HEK293 (cell line): ENCODE measurements at regions not wholly inside any gene's neighbourhood (a gene's known extent, or its start where the extent isn't known, plus 50 kb on each side); places are given as distances from the start of the nearest gene placed in this dataset.

ENCODE experiments used
- BCL11B ChIP-seq: fragments of 450-650 bp; formaldehyde crosslinking; IDR thresholded peaks from 2 replicates; pipeline ENCODE4 v1.5.1; 2016; ENCODE audit warnings: low read depth, missing biosample characterization, missing genetic modification characterization
- FEZF1 ChIP-seq: fragments of 450-650 bp; formaldehyde crosslinking; IDR thresholded peaks from 2 replicates; pipeline ENCODE4 v1.5.1; 2016; ENCODE audit warnings: missing biosample characterization, missing genetic modification characterization
- YY1 ChIP-seq: fragments of 450-650 bp; formaldehyde crosslinking; IDR thresholded peaks from 2 replicates; pipeline ENCODE4 v1.5.1; 2018; ENCODE audit warnings: missing biosample characterization, missing genetic modification characterization
- ZBTB7A ChIP-seq: fragments of 450-650 bp; formaldehyde crosslinking; IDR thresholded peaks from 2 replicates; pipeline ENCODE4 v1.5.1; 2016; ENCODE audit warnings: low read depth, missing biosample characterization, missing genetic modification characterization
- ZFP3 ChIP-seq: fragments of 450-650 bp; formaldehyde crosslinking; IDR thresholded peaks from 2 replicates; pipeline ENCODE4 v1.5.1; 2016; ENCODE audit warnings: low read depth, missing biosample characterization, missing genetic modification characterization
- ZNF10 ChIP-seq: fragments of 450-650 bp; formaldehyde crosslinking; IDR thresholded peaks from 2 replicates; pipeline ENCODE4 v1.5.1; 2017; ENCODE audit warnings: missing biosample characterization, missing genetic modification characterization
- ZNF121 ChIP-seq: fragments of 450-650 bp; formaldehyde crosslinking; IDR thresholded peaks from 2 replicates; pipeline ENCODE4 v1.5.1; 2016; ENCODE audit warnings: missing biosample characterization, missing genetic modification characterization
- ZNF138 ChIP-seq: fragments of 450-650 bp; formaldehyde crosslinking; IDR thresholded peaks from 2 replicates; pipeline ENCODE4 v1.5.1; 2016; ENCODE audit warnings: missing biosample characterization, missing genetic modification characterization, borderline replicate concordance
- ZNF629 ChIP-seq: fragments of 450-650 bp; formaldehyde crosslinking; IDR thresholded peaks from 2 replicates; pipeline ENCODE4 v1.5.1; 2017; ENCODE audit warnings: missing biosample characterization, missing genetic modification characterization
- ZNF768 ChIP-seq: fragments of 450-650 bp; formaldehyde crosslinking; IDR thresholded peaks from 2 replicates; pipeline ENCODE4 v1.5.1; 2018; ENCODE audit warnings: missing biosample characterization, mild to moderate bottlenecking, missing genetic modification characterization
- ZNF792 ChIP-seq: fragments of 450-650 bp; formaldehyde crosslinking; IDR thresholded peaks from 2 replicates; pipeline ENCODE4 v1.5.1; 2016; ENCODE audit warnings: missing biosample characterization, missing genetic modification characterization
- TF ChIP-seq, protein P1 (sequence below): fragments of 450-650 bp; formaldehyde crosslinking; IDR thresholded peaks from 2 replicates; pipeline ENCODE4 v1.5.1; 2016; ENCODE audit warnings: missing biosample characterization, missing genetic modification characterization
- TF ChIP-seq, protein P2 (sequence below): fragments of 450-650 bp; formaldehyde crosslinking; IDR thresholded peaks from 2 replicates; pipeline ENCODE4 v1.5.1; 2017; ENCODE audit warnings: missing biosample characterization, missing genetic modification characterization
- TF ChIP-seq, protein P3 (sequence below): fragments of 450-650 bp; formaldehyde crosslinking; conservative IDR thresholded peaks from 2 replicates; pipeline ENCODE4 v1.5.1; 2016; ENCODE audit warnings: low read depth, missing biosample characterization, missing genetic modification characterization

DNA sequence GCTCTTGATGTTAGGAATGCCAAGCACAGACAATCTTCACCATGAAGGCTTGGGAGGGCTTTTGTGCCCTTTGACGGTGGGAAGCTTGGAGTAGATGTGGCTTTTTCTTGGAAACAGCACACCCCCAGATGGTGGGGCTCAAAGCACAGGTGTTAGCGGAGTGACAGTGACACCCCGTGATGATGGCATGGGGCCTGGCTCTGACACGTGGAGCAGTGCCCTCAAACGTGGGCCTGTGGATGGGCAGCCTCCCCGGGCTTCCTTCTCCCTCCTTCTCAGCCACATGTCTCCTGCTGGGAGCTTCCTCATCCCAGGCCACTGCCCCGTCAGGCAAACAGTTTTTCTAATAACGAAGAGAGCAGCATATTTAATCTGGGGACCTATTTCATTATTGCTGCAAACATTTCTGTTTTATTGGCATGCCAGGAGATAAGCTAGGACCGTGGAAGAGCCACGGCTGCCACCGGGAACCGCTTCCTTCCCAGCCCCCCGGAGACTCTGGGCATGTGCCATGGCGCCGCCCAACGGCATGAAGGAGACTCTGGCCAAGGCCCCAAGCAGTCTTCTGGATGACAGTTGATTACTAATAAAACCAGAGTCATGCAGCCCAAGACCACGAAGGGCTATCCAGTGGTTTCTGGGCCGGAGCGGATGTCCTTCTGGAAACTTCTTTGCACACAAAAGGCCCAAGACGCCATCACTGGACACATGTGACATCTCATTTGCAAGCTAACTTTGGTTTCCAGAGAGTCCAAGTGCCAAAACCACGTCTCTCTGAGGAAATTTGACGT lies 280.3 kb upstream of the FOXF1 start:
- no peak for TF ChIP-seq ZNF10
- TF ChIP-seq, protein P1, sequence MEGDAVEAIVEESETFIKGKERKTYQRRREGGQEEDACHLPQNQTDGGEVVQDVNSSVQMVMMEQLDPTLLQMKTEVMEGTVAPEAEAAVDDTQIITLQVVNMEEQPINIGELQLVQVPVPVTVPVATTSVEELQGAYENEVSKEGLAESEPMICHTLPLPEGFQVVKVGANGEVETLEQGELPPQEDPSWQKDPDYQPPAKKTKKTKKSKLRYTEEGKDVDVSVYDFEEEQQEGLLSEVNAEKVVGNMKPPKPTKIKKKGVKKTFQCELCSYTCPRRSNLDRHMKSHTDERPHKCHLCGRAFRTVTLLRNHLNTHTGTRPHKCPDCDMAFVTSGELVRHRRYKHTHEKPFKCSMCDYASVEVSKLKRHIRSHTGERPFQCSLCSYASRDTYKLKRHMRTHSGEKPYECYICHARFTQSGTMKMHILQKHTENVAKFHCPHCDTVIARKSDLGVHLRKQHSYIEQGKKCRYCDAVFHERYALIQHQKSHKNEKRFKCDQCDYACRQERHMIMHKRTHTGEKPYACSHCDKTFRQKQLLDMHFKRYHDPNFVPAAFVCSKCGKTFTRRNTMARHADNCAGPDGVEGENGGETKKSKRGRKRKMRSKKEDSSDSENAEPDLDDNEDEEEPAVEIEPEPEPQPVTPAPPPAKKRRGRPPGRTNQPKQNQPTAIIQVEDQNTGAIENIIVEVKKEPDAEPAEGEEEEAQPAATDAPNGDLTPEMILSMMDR (tag by site-specific recombination) = no peak
- TF ChIP-seq, protein P2, sequence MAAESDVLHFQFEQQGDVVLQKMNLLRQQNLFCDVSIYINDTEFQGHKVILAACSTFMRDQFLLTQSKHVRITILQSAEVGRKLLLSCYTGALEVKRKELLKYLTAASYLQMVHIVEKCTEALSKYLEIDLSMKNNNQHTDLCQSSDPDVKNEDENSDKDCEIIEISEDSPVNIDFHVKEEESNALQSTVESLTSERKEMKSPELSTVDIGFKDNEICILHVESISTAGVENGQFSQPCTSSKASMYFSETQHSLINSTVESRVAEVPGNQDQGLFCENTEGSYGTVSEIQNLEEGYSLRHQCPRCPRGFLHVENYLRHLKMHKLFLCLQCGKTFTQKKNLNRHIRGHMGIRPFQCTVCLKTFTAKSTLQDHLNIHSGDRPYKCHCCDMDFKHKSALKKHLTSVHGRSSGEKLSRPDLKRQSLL = no peak
- no peak for TF ChIP-seq ZNF121 (tag by site-specific recombination)
- no peak for TF ChIP-seq YY1 (tag by site-specific recombination)
- TF ChIP-seq ZBTB7A (tag by site-specific recombination) = no peak
- no peak for TF ChIP-seq ZNF138 (tag by site-specific recombination)
- no peak for TF ChIP-seq FEZF1 (tag by site-specific recombination)
- TF ChIP-seq ZNF768 (tag by site-specific recombination) = no peak
- no peak for TF ChIP-seq ZNF629
- no peak for TF ChIP-seq ZNF792
- TF ChIP-seq BCL11B (tag by site-specific recombination) = no peak
- no peak for TF ChIP-seq ZFP3 (tag by site-specific recombination)
- TF ChIP-seq, protein P3, sequence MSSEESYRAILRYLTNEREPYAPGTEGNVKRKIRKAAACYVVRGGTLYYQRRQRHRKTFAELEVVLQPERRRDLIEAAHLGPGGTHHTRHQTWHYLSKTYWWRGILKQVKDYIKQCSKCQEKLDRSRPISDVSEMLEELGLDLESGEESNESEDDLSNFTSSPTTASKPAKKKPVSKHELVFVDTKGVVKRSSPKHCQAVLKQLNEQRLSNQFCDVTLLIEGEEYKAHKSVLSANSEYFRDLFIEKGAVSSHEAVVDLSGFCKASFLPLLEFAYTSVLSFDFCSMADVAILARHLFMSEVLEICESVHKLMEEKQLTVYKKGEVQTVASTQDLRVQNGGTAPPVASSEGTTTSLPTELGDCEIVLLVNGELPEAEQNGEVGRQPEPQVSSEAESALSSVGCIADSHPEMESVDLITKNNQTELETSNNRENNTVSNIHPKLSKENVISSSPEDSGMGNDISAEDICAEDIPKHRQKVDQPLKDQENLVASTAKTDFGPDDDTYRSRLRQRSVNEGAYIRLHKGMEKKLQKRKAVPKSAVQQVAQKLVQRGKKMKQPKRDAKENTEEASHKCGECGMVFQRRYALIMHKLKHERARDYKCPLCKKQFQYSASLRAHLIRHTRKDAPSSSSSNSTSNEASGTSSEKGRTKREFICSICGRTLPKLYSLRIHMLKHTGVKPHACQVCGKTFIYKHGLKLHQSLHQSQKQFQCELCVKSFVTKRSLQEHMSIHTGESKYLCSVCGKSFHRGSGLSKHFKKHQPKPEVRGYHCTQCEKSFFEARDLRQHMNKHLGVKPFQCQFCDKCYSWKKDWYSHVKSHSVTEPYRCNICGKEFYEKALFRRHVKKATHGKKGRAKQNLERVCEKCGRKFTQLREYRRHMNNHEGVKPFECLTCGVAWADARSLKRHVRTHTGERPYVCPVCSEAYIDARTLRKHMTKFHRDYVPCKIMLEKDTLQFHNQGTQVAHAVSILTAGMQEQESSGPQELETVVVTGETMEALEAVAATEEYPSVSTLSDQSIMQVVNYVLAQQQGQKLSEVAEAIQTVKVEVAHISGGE (tag by site-specific recombination) = no peak
